Urinary bladder (tissue), 3 donors: ENCODE measurements at regions not wholly inside any gene's neighbourhood (a gene's known extent, or its start where the extent isn't known, plus 50 kb on each side); places are given as distances from the start of the nearest gene placed in this dataset.

Experiments used
- DNase-seq: peaks from one replicate; pipeline ENCODE4 v3.0.0-alpha.2; 2015; ENCODE audit errors: extremely low spot score
- H3K27ac ChIP-seq: one replicate; pipeline ENCODE4 v1.5.1; 2013; ENCODE audit warnings: low read depth, mild to moderate bottlenecking, moderate library complexity
- H3K36me3 ChIP-seq: one replicate; pipeline ENCODE4 v1.6.1; 2013; ENCODE audit warnings: mild to moderate bottlenecking, moderate library complexity; ENCODE audit not compliant: insufficient read depth
- H3K4me1 ChIP-seq: one replicate; pipeline ENCODE4 v1.6.1; 2013; ENCODE audit warnings: mild to moderate bottlenecking, moderate library complexity; ENCODE audit not compliant: insufficient read depth
- H3K4me3 ChIP-seq: one replicate; pipeline ENCODE4 v1.5.1; 2013; ENCODE audit warnings: low read depth, low read length
- WGBS: extraction: QIAGEN DNeasy Blood & Tissue Kit; methylation state at CpG from one replicate; pipeline ENCODE4 v1.1.7; 2013; 5-methylcytosine and 5-hydroxymethylcytosine counted together
- donor health status: healthy with polysubstance abuse.
- donor health status: healthy.

GRCh38 chr19:5269279-5269678, 71.3 kb downstream of the PTPRS start:
- DNase-seq: no peak
- 91% methylated on average over 17 of the region's 17 CpGs for WGBS
- Histone ChIP-seq H3K36me3 (no peaks in the 10 kb centered on the region), H3K4me3 (no peak overlapping the region), H3K4me1 (no peaks in the 10 kb centered on the region), H3K27ac (no peak overlapping the region)

GRCh38 chr19:5268801-5269200, 71.8 kb downstream of the PTPRS start:
- Histone ChIP-seq H3K4me1 (no peaks in the 10 kb centered on the region), H3K27ac (no peak overlapping the region), H3K4me3 (no peak overlapping the region), H3K36me3 (no peaks in the 10 kb centered on the region)
- 90% methylated on average over 13 of the region's 13 CpGs for WGBS
- DNase-seq: no peak

GRCh38 chr19:5265260-5265659, 75.4 kb downstream of the PTPRS start:
- Histone ChIP-seq H3K4me3 (no peak overlapping the region), H3K36me3 (no peaks in the 10 kb centered on the region), H3K27ac (no peak overlapping the region), H3K4me1 (no peaks in the 10 kb centered on the region)
- DNase-seq: no peak
- 86% methylated on average over 9 of the region's 9 CpGs for WGBS

GRCh38 chr19:5264453-5264852, 76.2 kb downstream of the PTPRS start:
- Histone ChIP-seq H3K27ac (no peak overlapping the region), H3K4me3 (no peak overlapping the region), H3K4me1 (no peaks in the 10 kb centered on the region), H3K36me3 (no peaks in the 10 kb centered on the region)
- DNase-seq: no peak
- WGBS: 94% methylated on average over 7 of the region's 7 CpGs

- Histone ChIP-seq H3K36me3 (no peaks in the 10 kb centered on the region), H3K4me3 (no peak overlapping the region), H3K4me1 (no peaks in the 10 kb centered on the region), H3K27ac (no peak overlapping the region)
- DNase-seq: no peak
- 88% methylated on average over 23 of the region's 23 CpGs for WGBS
These were observed 77.0 kb downstream of the PTPRS start for GRCh38 chr19:5263615-5264014.

GRCh38 chr19:5262721-5263120, 77.9 kb downstream of the PTPRS start:
- H3K4me3 ChIP-seq: no peak overlapping the region
- DNase-seq: no peak
- 68% methylated on average over 14 of the region's 14 CpGs for WGBS
- no peaks in the 10 kb centered on the region for H3K4me1 ChIP-seq
- no peak overlapping the region for H3K27ac ChIP-seq
- H3K36me3 ChIP-seq: no peaks in the 10 kb centered on the region

- WGBS: 81% methylated on average over 15 of the region's 15 CpGs
- peak; percentile 67 for DNase-seq
- no peaks in the 10 kb centered on the region for H3K4me1 ChIP-seq
- peak overlapping the region; percentile 0 for H3K27ac ChIP-seq
- no peaks in the 10 kb centered on the region for H3K36me3 ChIP-seq
- H3K4me3 ChIP-seq: no peak overlapping the region
These were observed 79.3 kb downstream of the PTPRS start for GRCh38 chr19:5261156-5261890.

GRCh38 chr19:5260381-5260967, 80.1 kb downstream of the PTPRS start:
- WGBS: 85% methylated on average over 20 of the region's 20 CpGs

GRCh38 chr19:5259750-5260149, 80.9 kb downstream of the PTPRS start:
- no peak overlapping the region for H3K4me3 ChIP-seq
- 94% methylated on average over 4 of the region's 4 CpGs for WGBS
- H3K4me1 ChIP-seq: no peaks in the 10 kb centered on the region
- H3K27ac ChIP-seq: no peak overlapping the region
- no peak for DNase-seq
- peaks cover 4% of the 10 kb centered on the region for H3K36me3 ChIP-seq

More at GRCh38 chr19:5260381-5260967, 80.1 kb downstream of the PTPRS start:
- Histone ChIP-seq H3K27ac (peak overlapping the region; percentile 0), H3K4me1 (no peaks in the 10 kb centered on the region), H3K4me3 (no peak overlapping the region), H3K36me3 (peaks cover 2% of the 10 kb centered on the region)
- DNase-seq: no peak

- peaks cover 4% of the 10 kb centered on the region for H3K36me3 ChIP-seq
- DNase-seq: no peak
- H3K27ac ChIP-seq: no peak overlapping the region
- no peak overlapping the region for H3K4me3 ChIP-seq
- WGBS: 95% methylated on average over 43 of the region's 43 CpGs
- H3K4me1 ChIP-seq: no peaks in the 10 kb centered on the region
These were observed 83.2 kb downstream of the PTPRS start for GRCh38 chr19:5257155-5258045.

GRCh38 chr19:5255602-5256231, 84.9 kb downstream of the PTPRS start:
- DNase-seq: no peak
- Histone ChIP-seq H3K36me3 (peaks cover 4% of the 10 kb centered on the region), H3K27ac (no peak overlapping the region), H3K4me1 (no peaks in the 10 kb centered on the region), H3K4me3 (no peak overlapping the region)
- 98% methylated on average over 22 of the region's 22 CpGs for WGBS

- Histone ChIP-seq H3K4me3 (no peak overlapping the region), H3K36me3 (peaks cover 4% of the 10 kb centered on the region), H3K4me1 (no peaks in the 10 kb centered on the region), H3K27ac (no peak overlapping the region)
- DNase-seq: no peak
- 100% methylated on average over 1 of the region's 1 CpG for WGBS
These were observed 85.7 kb downstream of the PTPRS start for GRCh38 chr19:5254944-5255343.

- 83% methylated on average over 3 of the region's 3 CpGs for WGBS
- no peaks in the 10 kb centered on the region for H3K4me1 ChIP-seq
- peaks cover 4% of the 10 kb centered on the region for H3K36me3 ChIP-seq
- H3K27ac ChIP-seq: no peak overlapping the region
- DNase-seq: no peak
- no peak overlapping the region for H3K4me3 ChIP-seq
These were observed 86.1 kb downstream of the PTPRS start for GRCh38 chr19:5254543-5254942.
